ENCODE measurements at regions not wholly inside any gene's neighbourhood (a gene's known extent, or its start where the extent isn't known, plus 50 kb on each side); places are given as distances from the start of the nearest gene placed in this dataset.

GRCh38 chr12:77115471-77115870 lies 50.1 kb upstream of the E2F7 start:
- Mint-ChIP-seq H3K4me1 (no peaks in the 10 kb centered on the region), H3K4me3 (no peak overlapping the region), H3K9me3 (peaks cover 11% of the 10 kb centered on the region in 2 donors), H3K27ac (no peak overlapping the region), H3K27me3 (no peaks in the 10 kb centered on the region)
- no peak for ATAC-seq
- DNase-seq = no peak

All from stimulated activated naive CD8-positive, alpha-beta T cell treated with anti-CD3 and anti-CD28 coated beads, Interleukin-15, amount 100 ng/mL, for 72 hours (primary cell).